ENCODE measurements at regions not wholly inside any gene's neighbourhood (a gene's known extent, or its start where the extent isn't known, plus 50 kb on each side); places are given as distances from the start of the nearest gene placed in this dataset.

DNA sequence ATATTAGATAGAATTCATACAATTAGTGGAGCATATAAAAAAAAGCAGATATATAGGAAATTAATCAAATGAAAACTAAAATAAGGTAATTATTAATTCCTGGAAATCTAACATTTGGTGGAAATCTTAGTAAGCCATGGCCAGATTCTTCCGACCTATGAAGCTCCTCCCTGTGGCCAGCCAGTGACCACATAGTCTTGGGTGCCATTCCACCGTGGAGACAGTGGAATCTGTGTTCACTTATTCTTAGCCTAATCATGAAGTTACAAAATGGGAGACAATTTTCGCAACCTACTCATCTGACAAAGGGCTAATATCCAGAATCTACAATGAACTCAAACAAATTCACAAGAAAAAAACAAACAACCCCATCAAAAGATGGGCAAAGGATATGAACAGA is 241.9 kb upstream of the FLRT2 start:
- Histone ChIP-seq H3K36me3 (ENCODE audit: low read depth) (no peaks in the 10 kb centered on the region), H3K27me3 (replicated peaks; ENCODE audit: insufficient read depth) (no peaks in the 10 kb centered on the region), H3K4me3 (no peak overlapping the region), H3K9ac (no peak overlapping the region), H3K4me2 (ENCODE audit: unreplicated experiment) (no peak overlapping the region), H4K20me1 (ENCODE audit: insufficient read depth) (no peaks in the 10 kb centered on the region), H2AFZ (no peak overlapping the region), H3K27ac (no peak overlapping the region), H3F3A (ENCODE audit: insufficient read depth) (no peaks in the 10 kb centered on the region), H3K9me2 (ENCODE audit: insufficient read depth) (no peaks in the 10 kb centered on the region), H3K79me2 (ENCODE audit: insufficient read depth) (no peaks in the 10 kb centered on the region), H3K4me1 (ENCODE audit: insufficient read depth) (no peaks in the 10 kb centered on the region), H3K9me3 (ENCODE audit: low read depth) (no peaks in the 10 kb centered on the region)
- in situ Hi-C loops (cut with MboI) = no loop called here
- WGBS, 2 experiments (ENCODE audit: low coverage in 1 of 2, low lambda C conversion rate in 2 of 2, missing lambda C conversion rate in 2 of 2) = 88 to 93% methylated on average over 3 of the region's 3 CpGs
- DNase-seq = no peak
- no peak for TF ChIP-seq EZH2phosphoT487 (IDR thresholded peaks at IDR 0.05; ENCODE audit: insufficient read depth, low read depth)
- TF ChIP-seq EZH2 (IDR thresholded peaks at IDR 0.05; ENCODE audit: insufficient read depth, poor library complexity, severe bottlenecking) = no peak

DNA sequence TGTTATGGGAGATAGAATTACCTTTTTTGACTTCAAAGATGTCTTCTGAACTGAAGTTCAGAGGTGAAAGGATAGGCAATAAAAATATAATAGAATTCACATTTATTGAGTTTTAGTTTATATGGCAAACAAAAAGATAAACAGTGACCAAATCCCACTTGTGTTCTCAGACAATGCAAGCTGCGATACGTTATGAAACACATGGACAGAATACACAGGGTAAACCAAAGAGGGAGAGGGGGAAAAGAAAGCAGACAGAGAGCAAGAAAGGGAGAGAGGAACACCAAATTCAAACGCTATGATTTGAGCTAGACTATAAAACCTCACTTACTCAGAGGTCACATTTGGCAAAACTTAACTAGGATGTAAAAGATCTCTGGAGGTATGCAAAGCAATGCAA is 238.2 kb upstream of the FLRT2 start:
- 63 to 85% methylated on average over 3 of the region's 3 CpGs for WGBS, 2 experiments (ENCODE audit: low coverage in 1 of 2, low lambda C conversion rate in 2 of 2, missing lambda C conversion rate in 2 of 2)
- no peak overlapping the region for H3K4me3 ChIP-seq
- in situ Hi-C loops (cut with MboI) = no loop called here
- no peaks in the 10 kb centered on the region for H3K79me2 ChIP-seq (ENCODE audit: insufficient read depth)
- H3K4me1 ChIP-seq (ENCODE audit: insufficient read depth) = peaks cover 9% of the 10 kb centered on the region
- TF ChIP-seq EZH2 (IDR thresholded peaks at IDR 0.05; ENCODE audit: insufficient read depth, poor library complexity, severe bottlenecking) (no peak), EZH2phosphoT487 (IDR thresholded peaks at IDR 0.05; ENCODE audit: insufficient read depth, low read depth) (no peak)
- H3K36me3 ChIP-seq (ENCODE audit: low read depth) = no peaks in the 10 kb centered on the region
- H3F3A ChIP-seq (ENCODE audit: insufficient read depth) = peaks cover 9% of the 10 kb centered on the region; the same call in 1 of the 2 replicates
- no peaks in the 10 kb centered on the region for H3K27me3 ChIP-seq (replicated peaks; ENCODE audit: insufficient read depth)
- H2AFZ ChIP-seq = no peak overlapping the region
- H3K4me2 ChIP-seq (ENCODE audit: unreplicated experiment) = no peak overlapping the region
- no peaks in the 10 kb centered on the region for H3K9me2 ChIP-seq (ENCODE audit: insufficient read depth)
- H3K9me3 ChIP-seq (ENCODE audit: low read depth) = no peaks in the 10 kb centered on the region
- no peaks in the 10 kb centered on the region for H4K20me1 ChIP-seq (ENCODE audit: insufficient read depth)
- no peak overlapping the region for H3K9ac ChIP-seq
- no peak for DNase-seq
- H3K27ac ChIP-seq = no peak overlapping the region

DNA sequence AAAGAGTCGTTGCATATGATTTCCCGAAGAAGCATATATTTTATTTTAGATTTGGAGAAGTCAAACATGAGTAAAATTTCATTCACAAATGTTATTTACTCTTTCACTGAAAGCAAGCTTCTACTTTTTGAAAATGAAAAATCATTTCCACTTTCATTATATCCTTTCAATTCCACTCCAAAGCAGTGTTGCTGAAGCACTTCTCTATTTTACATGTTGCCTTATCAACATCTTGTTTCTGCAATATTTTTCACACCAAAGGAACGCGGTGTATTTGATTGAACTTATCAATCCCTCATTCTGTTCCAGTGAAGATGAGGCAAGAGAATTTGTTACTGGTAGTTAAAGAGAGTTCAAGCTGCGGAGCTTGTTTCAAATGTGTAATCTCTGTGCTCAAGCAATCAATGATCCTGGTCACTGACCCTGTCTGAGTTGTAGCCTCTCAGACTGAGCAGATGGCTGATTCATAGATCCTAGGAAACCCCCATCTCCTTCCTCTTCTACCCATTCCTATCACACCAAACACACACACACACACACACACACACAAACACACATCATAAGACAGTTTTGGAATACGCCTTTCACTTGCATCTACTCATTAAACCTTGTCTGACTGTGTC is 236.2 kb upstream of the FLRT2 start:
- Histone ChIP-seq H3K36me3 (ENCODE audit: low read depth) (no peaks in the 10 kb centered on the region), H3K9me3 (ENCODE audit: low read depth) (no peaks in the 10 kb centered on the region), H4K20me1 (ENCODE audit: insufficient read depth) (no peaks in the 10 kb centered on the region), H3K4me2 (ENCODE audit: unreplicated experiment) (no peak overlapping the region), H3K27me3 (replicated peaks; ENCODE audit: insufficient read depth) (no peaks in the 10 kb centered on the region), H3K9ac (no peak overlapping the region), H3K9me2 (ENCODE audit: insufficient read depth) (no peaks in the 10 kb centered on the region), H2AFZ (no peak overlapping the region), H3K79me2 (ENCODE audit: insufficient read depth) (no peaks in the 10 kb centered on the region), H3K4me3 (no peak overlapping the region), H3K4me1 (ENCODE audit: insufficient read depth) (peaks cover 13% of the 10 kb centered on the region), H3F3A (ENCODE audit: insufficient read depth) (peaks cover 16% of the 10 kb centered on the region; the same call in 1 of the 2 replicates), H3K27ac (no peak overlapping the region)
- TF ChIP-seq EZH2 (IDR thresholded peaks at IDR 0.05; ENCODE audit: insufficient read depth, poor library complexity, severe bottlenecking) (no peak), EZH2phosphoT487 (IDR thresholded peaks at IDR 0.05; ENCODE audit: insufficient read depth, low read depth) (no peak)
- in situ Hi-C loops (cut with MboI) = no loop called here
- WGBS, 2 experiments (ENCODE audit: low coverage in 1 of 2, low lambda C conversion rate in 2 of 2, missing lambda C conversion rate in 2 of 2) = 85 to 92% methylated on average over 6 of the region's 6 CpGs
- no peak for DNase-seq

DNA sequence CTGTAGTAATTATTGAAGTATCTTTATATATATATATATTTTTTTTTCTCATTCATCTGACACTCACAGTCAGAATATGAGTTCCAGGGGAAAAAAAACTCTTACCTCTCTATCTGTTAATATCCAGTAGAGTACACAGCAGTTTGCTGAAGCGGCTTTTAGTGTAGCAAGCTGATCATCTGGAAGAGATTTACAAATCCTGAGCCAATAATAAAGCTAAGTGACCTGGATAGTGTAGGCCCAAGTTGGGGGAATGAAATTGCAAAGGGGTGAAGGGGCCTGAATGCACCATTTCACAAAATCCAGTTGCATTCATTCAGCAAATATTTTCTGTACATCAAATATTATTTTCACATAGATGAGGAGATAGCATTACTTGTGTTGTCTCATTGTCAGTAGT is 234.6 kb upstream of the FLRT2 start:
- Histone ChIP-seq H3F3A (ENCODE audit: insufficient read depth) (peaks cover 16% of the 10 kb centered on the region; the same call in 1 of the 2 replicates), H3K9me3 (ENCODE audit: low read depth) (no peaks in the 10 kb centered on the region), H3K4me1 (ENCODE audit: insufficient read depth) (peaks cover 13% of the 10 kb centered on the region), H2AFZ (no peak overlapping the region), H3K36me3 (ENCODE audit: low read depth) (no peaks in the 10 kb centered on the region), H3K9ac (no peak overlapping the region), H3K4me3 (no peak overlapping the region), H3K79me2 (ENCODE audit: insufficient read depth) (no peaks in the 10 kb centered on the region), H3K27ac (no peak overlapping the region), H3K4me2 (ENCODE audit: unreplicated experiment) (no peak overlapping the region), H3K27me3 (replicated peaks; ENCODE audit: insufficient read depth) (no peaks in the 10 kb centered on the region), H4K20me1 (ENCODE audit: insufficient read depth) (no peaks in the 10 kb centered on the region), H3K9me2 (ENCODE audit: insufficient read depth) (no peaks in the 10 kb centered on the region)
- TF ChIP-seq EZH2 (IDR thresholded peaks at IDR 0.05; ENCODE audit: insufficient read depth, poor library complexity, severe bottlenecking) (no peak), EZH2phosphoT487 (IDR thresholded peaks at IDR 0.05; ENCODE audit: insufficient read depth, low read depth) (no peak)
- in situ Hi-C loops (cut with MboI) = no loop called here
- WGBS, 2 experiments (ENCODE audit: low coverage in 1 of 2, low lambda C conversion rate in 2 of 2, missing lambda C conversion rate in 2 of 2) = 49 to 68% methylated on average over 1 of the region's 1 CpG
- DNase-seq = no peak
